ENCODE measurements at regions not wholly inside any gene's neighbourhood (a gene's known extent, or its start where the extent isn't known, plus 50 kb on each side); places are given as distances from the start of the nearest gene placed in this dataset.

DNA sequence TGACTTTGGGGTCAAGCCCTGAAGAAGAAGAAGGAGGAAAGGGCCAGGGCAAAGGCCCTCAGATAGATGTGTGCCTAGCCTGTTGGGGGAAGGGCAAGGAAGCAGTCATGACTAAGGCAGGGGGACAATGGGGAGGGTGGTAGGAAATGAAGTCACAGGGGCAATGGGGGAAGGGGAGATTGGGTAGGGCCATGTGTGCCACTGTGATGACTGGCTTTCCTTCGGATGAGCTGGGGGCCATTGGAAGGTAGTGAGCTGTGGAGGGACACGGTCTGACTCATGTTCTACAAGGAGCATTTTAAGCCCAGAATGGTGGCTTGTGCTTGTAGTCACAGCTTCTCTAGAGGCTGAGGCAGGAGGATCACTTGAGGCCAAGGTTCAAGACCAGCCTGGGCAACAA, 642.0 kb downstream of the MID1IP1 start:
- no peak for TF ChIP-seq CTCF (IDR thresholded peaks at IDR 0.05)
- TF ChIP-seq POLR2A (IDR thresholded peaks at IDR 0.05) = no peak
